KMS-11 (cell line): ENCODE measurements at regions not wholly inside any gene's neighbourhood (a gene's known extent, or its start where the extent isn't known, plus 50 kb on each side); places are given as distances from the start of the nearest gene placed in this dataset.

Experiments used
- H2AFZ ChIP-seq: fragments of 200-600 bp; sonication (generic); 2 replicates; pipeline ENCODE4 v1.6.1; 2016; ENCODE audit warnings: antibody characterized with exemption, mixed run types, low read depth
- H3K27ac ChIP-seq: fragments of 200-600 bp; sonication (generic); 2 replicates; pipeline ENCODE4 v1.6.1; 2016; ENCODE audit warnings: mild to moderate bottlenecking, mixed run types
- H3K27me3 ChIP-seq: fragments of 200-600 bp; sonication (generic); 2 replicates; pipeline ENCODE4 v1.6.1; 2017; ENCODE audit warnings: mild to moderate bottlenecking, low read depth, mixed run types, moderate library complexity; ENCODE audit not compliant: insufficient read depth
- H3K36me3 ChIP-seq: fragments of 200-600 bp; sonication (generic); 2 replicates; pipeline ENCODE4 v1.6.1; 2017; ENCODE audit warnings: mild to moderate bottlenecking, mixed run types; ENCODE audit not compliant: insufficient read depth
- H3K4me1 ChIP-seq: fragments of 200-600 bp; sonication (generic); 2 replicates; pipeline ENCODE4 v1.6.1; 2016; ENCODE audit warnings: mild to moderate bottlenecking, low read depth, mixed run types; ENCODE audit not compliant: poor library complexity, severe bottlenecking
- H3K4me2 ChIP-seq: fragments of 200-600 bp; sonication (generic); 2 replicates; pipeline ENCODE4 v1.7.0; 2016; ENCODE audit warnings: mild to moderate bottlenecking, mixed run types
- H3K4me3 ChIP-seq: fragments of 200-600 bp; sonication (generic); IDR thresholded peaks from 2 replicates; pipeline ENCODE4 v1.6.1; 2017; ENCODE audit warnings: low read depth, low read length, mixed read lengths; ENCODE audit not compliant: insufficient read depth
- H3K79me2 ChIP-seq: fragments of 200-600 bp; sonication (generic); 2 replicates; pipeline ENCODE4 v1.6.1; 2016; ENCODE audit warnings: low read depth, mixed run types; ENCODE audit not compliant: insufficient read depth
- H3K9ac ChIP-seq: fragments of 200-600 bp; sonication (generic); 2 replicates; pipeline ENCODE4 v1.6.1; 2016; ENCODE audit warnings: mild to moderate bottlenecking, mixed run types
- H4K20me1 ChIP-seq: fragments of 200-600 bp; sonication (generic); 2 replicates; pipeline ENCODE4 v1.6.1; 2016; ENCODE audit warnings: mild to moderate bottlenecking, mixed run types; ENCODE audit not compliant: insufficient read depth
- CTCF ChIP-seq: fragments of 200-600 bp; sonication (generic); conservative IDR thresholded peaks from 2 replicates; pipeline ENCODE4 v1.6.1; 2017; ENCODE audit warnings: low read depth, mild to moderate bottlenecking, antibody characterized with exemption, low read length, moderate library complexity, mixed read lengths

GRCh38 chr4:98779088-98779487 is 120.7 kb upstream of the TSPAN5 start:
- Histone ChIP-seq H3K27ac (no peak overlapping the region), H3K4me2 (no peak overlapping the region), H3K79me2 (no peaks in the 10 kb centered on the region), H3K27me3 (no peaks in the 10 kb centered on the region), H4K20me1 (no peaks in the 10 kb centered on the region), H3K4me3 (no peak overlapping the region), H2AFZ (no peak overlapping the region), H3K4me1 (no peaks in the 10 kb centered on the region), H3K9ac (no peak overlapping the region), H3K36me3 (no peaks in the 10 kb centered on the region)
- TF ChIP-seq CTCF = no peak

- Histone ChIP-seq H4K20me1 (no peaks in the 10 kb centered on the region), H3K36me3 (no peaks in the 10 kb centered on the region), H3K4me2 (no peak overlapping the region), H3K27me3 (no peaks in the 10 kb centered on the region), H3K4me1 (no peaks in the 10 kb centered on the region), H2AFZ (no peak overlapping the region), H3K4me3 (no peak overlapping the region), H3K27ac (no peak overlapping the region), H3K9ac (no peak overlapping the region), H3K79me2 (no peaks in the 10 kb centered on the region)
- no peak for TF ChIP-seq CTCF
Observed at GRCh38 chr4:98778206-98778605, 119.8 kb upstream of the TSPAN5 start.

- no peak overlapping the region for H3K27ac ChIP-seq
- TF ChIP-seq CTCF = no peak
- H3K4me2 ChIP-seq = no peak overlapping the region
- no peak overlapping the region for H3K9ac ChIP-seq
- H4K20me1 ChIP-seq = no peaks in the 10 kb centered on the region
- no peaks in the 10 kb centered on the region for H3K79me2 ChIP-seq
- H3K4me3 ChIP-seq = no peak overlapping the region
- H3K27me3 ChIP-seq = no peaks in the 10 kb centered on the region
- no peaks in the 10 kb centered on the region for H3K4me1 ChIP-seq
- H3K36me3 ChIP-seq = no peaks in the 10 kb centered on the region
- no peak overlapping the region for H2AFZ ChIP-seq
Observed at GRCh38 chr4:98775672-98776071, 117.3 kb upstream of the TSPAN5 start.

GRCh38 chr4:98773638-98774037 is 115.2 kb upstream of the TSPAN5 start:
- Histone ChIP-seq H4K20me1 (no peaks in the 10 kb centered on the region), H3K27ac (no peak overlapping the region), H3K9ac (no peak overlapping the region), H3K4me3 (no peak overlapping the region), H2AFZ (no peak overlapping the region), H3K79me2 (no peaks in the 10 kb centered on the region), H3K27me3 (no peaks in the 10 kb centered on the region), H3K4me1 (no peaks in the 10 kb centered on the region), H3K4me2 (no peak overlapping the region), H3K36me3 (no peaks in the 10 kb centered on the region)
- TF ChIP-seq CTCF = no peak
